Lung (tissue), 11 donors: ENCODE measurements at regions not wholly inside any gene's neighbourhood (a gene's known extent, or its start where the extent isn't known, plus 50 kb on each side); places are given as distances from the start of the nearest gene placed in this dataset.

Experiments used
- ATAC-seq: fragments of 200-7000 bp; cut with Tn5 transposase; one replicate; pipeline ENCODE4 v1.9.1; 2020; ENCODE audit warnings: moderate number of reproducible peaks; ENCODE audit not compliant: insufficient read depth, low FRiP score
- DNase-seq, 3 donors: peaks; one replicate each; pipeline ENCODE4 v3.0.0-alpha.2; 2013 to 2017
- H3K27ac ChIP-seq, 2 donors: one replicate each; pipeline ENCODE4 v1.5.1; 2013; ENCODE audit warnings: mild to moderate bottlenecking in 2 of 2, moderate library complexity in 2 of 2, control low read depth in 1 of 2, inconsistent platforms in 1 of 2, low read depth in 1 of 2, low read length in 1 of 2
- H3K27me3 ChIP-seq, 3 donors: one replicate each; pipeline ENCODE4 v1.5.1; 2013; ENCODE audit warnings: low read length in 2 of 3; ENCODE audit not compliant: control insufficient read depth in 3 of 3, insufficient read depth in 3 of 3
- H3K36me3 ChIP-seq, 4 donors: one replicate each; pipeline ENCODE4 v1.5.1; 2013; ENCODE audit warnings: low read length in 4 of 4, mild to moderate bottlenecking in 1 of 4, moderate library complexity in 1 of 4; ENCODE audit not compliant: control insufficient read depth in 4 of 4, insufficient read depth in 4 of 4
- H3K4me1 ChIP-seq, 5 donors: one replicate each; pipeline ENCODE4 v1.5.1; 2013; ENCODE audit warnings: low read length in 5 of 5, mild to moderate bottlenecking in 2 of 5, moderate library complexity in 1 of 5; ENCODE audit not compliant: control insufficient read depth in 5 of 5, insufficient read depth in 5 of 5
- H3K4me3 ChIP-seq: one replicate; pipeline ENCODE4 v1.5.1; 2013; ENCODE audit warnings: mild to moderate bottlenecking, control low read depth, moderate library complexity
- H3K9ac ChIP-seq, 2 donors: one replicate each; pipeline ENCODE4 v1.5.1; 2013; ENCODE audit warnings: low read length in 2 of 2, control low read depth in 1 of 2; ENCODE audit not compliant: insufficient read depth in 1 of 2
- H3K9me3 ChIP-seq, 4 donors: one replicate each; pipeline ENCODE4 v1.5.1; 2013; ENCODE audit warnings: low read length in 3 of 4, mild to moderate bottlenecking in 1 of 4, moderate library complexity in 1 of 4; ENCODE audit not compliant: control insufficient read depth in 4 of 4, insufficient read depth in 3 of 4
- CTCF ChIP-seq: IDR thresholded peaks from 2 replicates; pipeline ENCODE4 v1.5.1; 2012; ENCODE audit warnings: mild to moderate bottlenecking; ENCODE audit errors: control extremely low read depth, extremely low read depth
- WGBS, 2 donors: extraction: QIAGEN DNeasy Blood & Tissue Kit; methylation state at CpG; one replicate each; pipeline ENCODE4 v1.1.7; 2013; 5-methylcytosine and 5-hydroxymethylcytosine counted together
- donor health status: control.
- donor health status: control.
- donor health status: Bipolar disorder and iron deficiency.
- donor health status: healthy.
- donor health status: DM: yes; HTN: yes; CAD: no.

- ATAC-seq = no peak
- H3K9ac ChIP-seq = no peak overlapping the region
- no peak for TF ChIP-seq CTCF
- no peaks in the 10 kb centered on the region for H3K36me3 ChIP-seq
- H3K27ac ChIP-seq = no peak overlapping the region
- H3K27me3 ChIP-seq = peaks cover 0 to 5% (median 0%) of the 10 kb centered on the region in 3 donors
- DNase-seq = no peak
- H3K4me3 ChIP-seq = no peak overlapping the region
- H3K9me3 ChIP-seq = no peaks in the 10 kb centered on the region
- H3K4me1 ChIP-seq = no peaks in the 10 kb centered on the region
- WGBS, 2 donors = 95 to 96% methylated on average over 2 of the region's 2 CpGs
Observed at GRCh38 chr15:69945729-69946128, 152.0 kb downstream of the TLE3 start.

- H3K4me1 ChIP-seq = no peaks in the 10 kb centered on the region
- H3K9me3 ChIP-seq = no peaks in the 10 kb centered on the region
- H3K4me3 ChIP-seq = no peak overlapping the region
- ATAC-seq (no peak), DNase-seq (no peak)
- no peaks in the 10 kb centered on the region for H3K36me3 ChIP-seq
- WGBS, 2 donors = 95% methylated on average over 4 of the region's 4 CpGs
- peaks cover 0 to 5% (median 0%) of the 10 kb centered on the region in 3 donors for H3K27me3 ChIP-seq
- no peak overlapping the region for H3K27ac ChIP-seq
- no peak for TF ChIP-seq CTCF
- no peak overlapping the region for H3K9ac ChIP-seq
Observed at GRCh38 chr15:69946870-69947269, 150.8 kb downstream of the TLE3 start.

DNA sequence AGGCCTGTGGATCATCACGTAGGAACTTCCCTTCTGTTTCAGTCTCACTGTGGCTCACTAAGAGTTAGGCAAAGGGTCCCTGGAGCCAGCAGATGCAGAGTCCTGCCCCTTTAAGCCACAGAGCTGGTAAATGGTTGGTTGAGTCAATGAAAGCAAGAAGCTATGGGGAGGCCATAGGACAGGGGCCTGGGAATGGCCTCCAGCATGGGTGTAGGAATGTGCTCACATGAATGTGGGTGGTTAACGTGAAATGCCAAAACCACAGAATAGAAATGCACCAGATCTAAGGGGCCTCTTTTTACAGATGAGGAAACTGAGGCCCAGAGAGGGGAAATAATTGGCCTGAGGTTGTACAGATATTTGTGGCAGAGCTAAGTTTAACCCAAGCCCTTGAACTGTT, 150.3 kb downstream of the TLE3 start:
- Histone ChIP-seq H3K9me3 (no peaks in the 10 kb centered on the region), H3K9ac (no peak overlapping the region), H3K27me3 (peaks cover 0 to 5% (median 0%) of the 10 kb centered on the region in 3 donors), H3K4me1 (no peaks in the 10 kb centered on the region), H3K36me3 (no peaks in the 10 kb centered on the region), H3K27ac (no peak overlapping the region), H3K4me3 (no peak overlapping the region)
- no peak for TF ChIP-seq CTCF
- WGBS, 2 donors = 95 to 96% methylated on average over 2 of the region's 2 CpGs
- ATAC-seq = no peak
- no peak for DNase-seq

GRCh38 chr15:69949485-69949884, 148.2 kb downstream of the TLE3 start:
- 45 to 71% methylated on average over 7 of the region's 7 CpGs for WGBS, 2 donors
- Histone ChIP-seq H3K4me3 (no peak overlapping the region), H3K27me3 (peaks cover 0 to 5% (median 0%) of the 10 kb centered on the region in 3 donors), H3K9me3 (no peaks in the 10 kb centered on the region), H3K4me1 (peaks cover 0 to 1% (median 0%) of the 10 kb centered on the region in 5 donors), H3K9ac (no peak overlapping the region), H3K27ac (no peak overlapping the region), H3K36me3 (no peaks in the 10 kb centered on the region)
- no peak for TF ChIP-seq CTCF
- ATAC-seq (no peak), DNase-seq (no peak)
